Activated CD8-positive, alpha-beta memory T cell treated with anti-CD3 and anti-CD28 coated beads, Interleukin-2, amount 50 U/mL, for 48 hours (primary cell): ENCODE measurements at regions not wholly inside any gene's neighbourhood (a gene's known extent, or its start where the extent isn't known, plus 50 kb on each side); places are given as distances from the start of the nearest gene placed in this dataset.

Experiments
- DNase-seq: peaks from one replicate; pipeline ENCODE4 v3.0.0-alpha.2; 2020

DNA sequence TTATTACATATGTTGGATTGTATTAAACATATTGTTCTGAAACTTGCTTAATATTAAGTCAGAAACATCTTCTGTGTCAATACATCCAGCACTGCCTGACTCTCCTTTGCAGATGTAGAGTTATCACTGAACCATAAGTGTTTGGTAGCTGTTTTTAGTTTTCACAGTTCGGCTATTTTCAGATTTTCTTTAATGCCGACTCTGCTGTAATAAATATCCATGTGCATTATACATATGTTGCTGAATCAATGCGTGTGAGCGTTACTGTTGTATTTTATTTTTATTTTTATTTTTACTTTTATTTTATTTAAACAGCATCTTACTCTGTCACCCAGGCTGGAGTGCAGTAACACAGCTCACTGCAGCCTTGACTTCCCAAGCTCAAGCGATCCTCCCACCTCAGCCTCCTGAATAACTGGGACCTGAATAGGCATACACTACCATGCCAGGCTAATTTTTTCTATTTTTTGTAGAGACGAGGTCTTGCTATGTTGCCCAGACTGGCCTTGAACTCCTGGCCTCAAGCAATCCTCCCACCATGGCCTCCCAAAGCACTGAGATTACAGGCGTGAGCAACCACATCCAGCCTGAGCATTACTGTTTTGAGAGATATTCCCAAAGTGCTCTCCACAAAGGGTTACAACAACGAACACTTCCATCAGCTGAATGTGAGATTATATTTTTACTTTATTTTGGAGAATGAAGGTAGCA, 50.7 kb upstream of the NOCT start:
- no peak for DNase-seq

- no peak for DNase-seq
Measured at GRCh38 chr4:138963412-138963811, 52.2 kb upstream of the NOCT start.

- DNase-seq: no peak
Measured at GRCh38 chr4:138961664-138962063, 53.9 kb upstream of the NOCT start.

DNA sequence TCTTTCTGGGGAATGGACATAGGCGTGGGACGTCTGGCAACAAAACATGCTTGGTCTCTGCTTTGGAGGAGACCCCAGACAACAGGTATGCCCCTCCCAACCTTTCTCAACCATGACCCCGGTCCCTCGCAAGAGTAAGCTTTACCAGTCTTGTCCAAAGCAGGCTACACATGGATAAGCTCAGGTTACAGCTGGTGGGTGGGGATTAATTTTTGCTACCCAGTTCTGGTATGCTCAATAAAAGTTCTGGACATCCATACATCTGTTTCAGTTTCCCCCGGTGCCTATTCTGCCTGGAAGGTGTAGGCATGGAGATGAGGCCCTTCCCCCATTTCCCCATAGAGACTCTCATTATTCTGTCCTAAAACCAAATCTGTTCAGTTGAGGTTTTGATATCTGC, 54.5 kb upstream of the NOCT start:
- no peak for DNase-seq

DNA sequence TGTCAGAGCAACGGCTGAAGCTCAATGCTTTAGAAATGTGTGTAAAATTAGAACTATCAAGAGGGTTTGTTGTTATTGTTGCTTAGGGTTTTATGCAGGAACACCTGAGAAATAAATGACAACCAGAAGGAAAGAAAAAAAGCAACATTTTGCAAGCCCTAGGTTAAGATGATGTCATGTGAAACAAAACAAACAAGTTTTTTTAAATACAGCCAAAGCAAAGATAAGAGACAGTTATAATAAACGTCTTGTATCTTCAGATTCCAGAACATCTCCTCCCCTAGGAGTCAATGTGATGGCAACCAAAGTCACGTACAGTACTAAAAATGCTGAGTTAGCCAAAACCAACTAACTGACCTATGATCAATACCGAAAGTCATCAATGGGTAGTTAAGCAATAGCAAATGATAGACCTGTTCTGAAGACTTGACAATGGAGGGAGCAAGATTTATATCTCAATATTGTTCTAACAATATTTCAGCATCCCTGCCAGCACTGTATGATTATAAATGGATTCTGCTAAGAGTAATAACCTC, 55.3 kb upstream of the NOCT start:
- DNase-seq: no peak

DNA sequence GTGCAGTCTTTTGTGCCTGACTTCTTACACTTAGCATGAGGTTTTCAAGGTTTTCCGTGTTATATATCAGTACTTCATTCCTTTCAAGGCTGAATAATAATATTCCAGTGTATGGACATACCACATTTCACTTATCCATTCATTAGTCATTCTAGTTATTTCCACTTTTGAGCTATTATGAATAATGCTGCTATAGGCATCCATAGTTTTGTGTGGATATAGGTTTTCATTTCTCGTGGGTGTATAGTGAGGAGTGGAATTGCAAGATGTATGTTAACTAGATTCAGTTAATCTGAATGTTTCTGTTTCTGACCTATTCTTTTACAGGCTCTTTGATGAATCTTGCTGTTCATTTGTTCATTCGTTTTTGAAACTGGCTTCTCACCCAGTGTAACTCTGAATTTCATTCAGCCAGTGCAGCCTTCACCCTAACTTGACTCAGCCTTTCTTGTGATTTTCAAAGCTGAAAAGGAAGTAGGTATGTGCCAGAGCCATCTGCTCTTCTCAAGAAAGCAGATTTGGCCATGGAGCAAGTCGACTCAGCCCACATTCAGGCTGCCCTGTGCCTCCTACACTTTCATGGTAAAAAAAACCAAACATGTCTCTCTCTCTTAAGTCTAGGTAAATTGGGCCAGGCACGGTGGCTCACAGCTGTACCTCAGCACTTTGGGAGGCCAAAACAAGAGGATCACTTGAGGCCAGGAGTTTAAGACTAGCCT, 56.3 kb upstream of the NOCT start:
- DNase-seq: no peak

DNA sequence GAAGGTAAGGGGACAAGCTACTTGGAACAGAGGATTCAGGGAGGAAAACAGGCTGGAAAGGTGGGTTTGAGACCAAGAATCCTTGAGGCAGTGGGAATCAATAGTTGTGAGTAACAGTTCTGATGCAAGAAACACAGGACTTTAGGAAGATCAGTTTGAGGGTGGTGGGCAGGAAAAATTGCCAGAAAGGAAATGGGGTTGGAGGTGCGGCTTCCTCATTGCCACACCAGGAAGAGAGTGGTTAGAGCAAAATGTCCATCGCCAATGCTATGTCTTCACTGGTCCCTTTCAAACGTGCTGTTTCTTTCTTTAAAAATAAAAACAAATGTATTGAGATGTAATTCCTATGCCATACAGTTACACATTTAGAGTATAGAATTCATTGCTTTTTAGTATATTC, 57.1 kb upstream of the NOCT start:
- DNase-seq: no peak

DNA sequence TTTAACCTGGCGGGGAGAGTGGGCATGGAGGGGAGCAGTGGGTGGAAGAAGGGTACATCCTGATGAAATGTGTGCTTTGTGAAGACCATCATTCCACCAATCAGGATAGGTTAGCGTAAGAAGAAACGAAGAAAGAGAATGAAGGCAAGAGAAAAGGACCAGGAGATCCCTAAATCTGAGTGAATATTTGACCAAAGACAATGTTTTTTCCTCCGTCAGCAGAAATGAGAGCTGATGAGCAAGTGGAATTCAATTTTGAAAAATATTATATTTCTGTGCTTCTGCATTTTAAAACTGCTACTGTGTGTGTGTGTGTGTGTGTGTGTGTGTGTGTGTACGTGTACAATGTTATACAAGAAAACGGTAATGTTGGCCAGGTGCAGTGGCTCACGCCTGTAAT, 58.3 kb upstream of the NOCT start:
- DNase-seq: no peak

GRCh38 chr4:138954428-138954827, 61.2 kb upstream of the NOCT start:
- no peak for DNase-seq

DNA sequence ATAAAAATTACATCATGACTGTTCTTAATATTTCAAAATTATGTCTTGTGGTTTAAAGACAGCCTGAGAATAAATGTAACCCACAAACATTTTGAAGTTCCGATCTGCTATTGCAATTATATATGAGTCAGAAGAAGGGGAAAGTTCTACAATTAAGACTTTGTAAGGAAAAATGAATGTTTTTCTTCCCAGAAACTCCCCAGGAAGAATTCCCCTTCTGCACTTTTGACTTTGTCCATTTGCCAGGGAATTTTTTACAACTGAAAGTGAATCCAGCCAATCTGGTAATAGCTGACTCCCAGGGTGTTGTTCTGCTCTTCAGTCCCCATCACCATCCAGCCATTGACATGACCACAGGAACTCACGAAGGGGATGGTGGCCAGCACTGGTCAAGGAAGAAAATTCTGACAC, 61.6 kb upstream of the NOCT start:
- no peak for DNase-seq

DNA sequence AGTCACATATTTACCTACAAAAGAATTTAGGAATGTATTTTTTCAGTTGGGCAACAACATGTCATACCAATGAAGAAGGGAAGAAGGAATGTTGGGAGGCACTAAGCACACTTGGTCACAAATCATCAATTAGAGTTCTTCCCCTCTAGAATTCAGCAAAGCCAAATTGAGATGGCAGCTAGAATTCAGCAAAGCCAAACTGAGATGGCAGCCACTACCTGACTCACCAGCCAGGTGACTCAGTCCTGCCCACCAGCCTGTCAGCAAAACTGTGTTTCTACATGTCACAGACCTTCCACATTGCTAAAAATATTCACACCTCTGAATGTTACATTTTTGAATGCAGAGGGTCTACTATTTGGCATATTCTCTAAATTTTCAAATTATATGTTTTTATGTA, 63.2 kb upstream of the NOCT start:
- DNase-seq: no peak

DNA sequence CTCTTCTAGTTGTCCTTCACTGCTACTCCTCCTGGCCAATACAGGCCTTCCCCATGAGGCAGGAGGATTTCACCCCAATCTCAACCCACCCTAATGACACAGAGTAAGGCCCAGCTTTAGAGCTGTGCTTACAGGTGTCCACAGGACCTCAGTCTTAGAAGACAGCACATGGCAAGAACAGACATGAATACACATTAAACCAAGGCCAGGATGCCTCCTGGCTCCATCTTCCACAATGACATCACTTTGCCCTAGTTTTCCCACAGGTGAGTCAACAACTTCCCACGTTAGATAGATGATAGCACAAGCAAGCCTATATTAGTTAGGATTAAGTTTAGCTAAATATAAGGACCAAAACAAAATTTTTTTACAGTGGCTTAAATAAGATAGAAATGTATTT, 63.8 kb upstream of the NOCT start:
- no peak for DNase-seq

DNA sequence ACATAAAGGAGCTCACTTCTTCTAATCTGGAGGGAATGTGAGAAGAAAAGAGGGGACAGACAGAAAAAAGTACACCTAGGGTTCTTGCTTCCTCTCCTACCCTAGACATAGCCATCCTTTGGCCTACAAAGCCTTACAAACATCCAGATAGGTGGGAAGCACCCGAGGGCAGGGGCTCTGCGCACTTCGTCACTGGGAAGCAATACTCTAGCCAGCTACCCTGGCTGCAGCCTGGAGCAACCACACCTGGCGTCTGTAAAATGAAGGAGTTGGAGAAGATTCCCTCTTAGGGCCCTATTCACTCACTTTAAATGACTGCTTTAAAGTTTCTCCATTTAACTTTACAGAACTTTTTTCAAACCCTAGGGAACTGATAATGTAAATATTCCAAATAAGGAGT, 65.7 kb upstream of the NOCT start:
- DNase-seq: no peak

GRCh38 chr4:138948918-138949317, 66.7 kb upstream of the NOCT start:
- DNase-seq: no peak

GRCh38 chr4:138946306-138946705, 69.3 kb upstream of the NOCT start:
- no peak for DNase-seq

- DNase-seq: no peak
Measured at GRCh38 chr4:138945840-138946239, 69.7 kb upstream of the NOCT start.

GRCh38 chr4:138945401-138945800, 70.2 kb upstream of the NOCT start:
- DNase-seq: no peak

- no peak for DNase-seq
Measured at GRCh38 chr4:138943893-138944292, 71.7 kb upstream of the NOCT start.

GRCh38 chr4:138941037-138941436, 74.5 kb upstream of the NOCT start:
- DNase-seq: no peak

- DNase-seq: no peak
Measured at GRCh38 chr4:138939960-138940359, 75.6 kb upstream of the NOCT start.

GRCh38 chr4:138938366-138938690, 77.3 kb upstream of the NOCT start:
- no peak for DNase-seq

- no peak for DNase-seq
Measured at GRCh38 chr4:138935135-138935807, 80.3 kb upstream of the NOCT start.

- DNase-seq: no peak
Measured at GRCh38 chr4:138927072-138927471, 88.5 kb upstream of the NOCT start.

DNA sequence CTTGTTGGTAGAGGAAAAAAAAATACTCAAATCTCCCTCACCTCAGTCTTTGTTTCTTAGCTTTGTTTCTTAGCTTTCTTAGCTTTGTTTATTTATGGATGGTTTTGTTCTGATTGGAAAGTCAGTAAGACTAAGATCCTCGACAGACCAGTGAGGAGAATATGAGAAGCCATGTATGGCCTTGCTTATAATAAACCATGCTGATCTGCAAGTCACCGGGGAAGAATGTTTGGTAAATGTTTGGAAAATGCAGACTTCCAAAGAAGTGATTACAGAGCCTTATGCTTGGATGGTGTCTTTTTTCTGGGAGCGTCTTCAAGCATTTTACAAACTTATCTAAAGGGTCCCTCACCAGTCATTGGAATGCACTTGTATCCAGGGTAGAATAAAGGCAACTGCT, 90.1 kb upstream of the NOCT start:
- no peak for DNase-seq
